ENCODE measurements at regions not wholly inside any gene's neighbourhood (a gene's known extent, or its start where the extent isn't known, plus 50 kb on each side); places are given as distances from the start of the nearest gene placed in this dataset.

- DNase-seq = no peak
Observed at GRCh38 chr20:6657904-6658303, 109.6 kb upstream of the BMP2 start.

DNA sequence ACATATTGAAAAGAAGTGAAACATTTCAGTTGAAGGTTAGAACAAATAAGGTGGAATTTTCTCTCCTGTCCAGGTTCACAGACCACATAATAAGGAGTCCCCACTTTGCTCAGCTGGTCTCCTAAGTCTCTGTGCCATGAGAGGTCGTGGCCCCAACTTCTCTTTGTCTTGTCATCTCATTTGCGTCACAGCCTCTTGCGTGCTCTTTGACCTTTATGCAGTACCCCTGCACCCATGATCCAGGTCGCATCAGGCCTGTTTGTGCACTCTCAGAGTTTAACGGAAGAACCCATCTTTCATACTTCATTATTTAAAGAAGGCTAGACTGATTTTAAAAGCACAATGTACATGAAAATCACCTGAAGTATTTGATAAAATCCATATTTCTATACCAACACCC lies 110.4 kb upstream of the BMP2 start:
- no peak for DNase-seq

DNA sequence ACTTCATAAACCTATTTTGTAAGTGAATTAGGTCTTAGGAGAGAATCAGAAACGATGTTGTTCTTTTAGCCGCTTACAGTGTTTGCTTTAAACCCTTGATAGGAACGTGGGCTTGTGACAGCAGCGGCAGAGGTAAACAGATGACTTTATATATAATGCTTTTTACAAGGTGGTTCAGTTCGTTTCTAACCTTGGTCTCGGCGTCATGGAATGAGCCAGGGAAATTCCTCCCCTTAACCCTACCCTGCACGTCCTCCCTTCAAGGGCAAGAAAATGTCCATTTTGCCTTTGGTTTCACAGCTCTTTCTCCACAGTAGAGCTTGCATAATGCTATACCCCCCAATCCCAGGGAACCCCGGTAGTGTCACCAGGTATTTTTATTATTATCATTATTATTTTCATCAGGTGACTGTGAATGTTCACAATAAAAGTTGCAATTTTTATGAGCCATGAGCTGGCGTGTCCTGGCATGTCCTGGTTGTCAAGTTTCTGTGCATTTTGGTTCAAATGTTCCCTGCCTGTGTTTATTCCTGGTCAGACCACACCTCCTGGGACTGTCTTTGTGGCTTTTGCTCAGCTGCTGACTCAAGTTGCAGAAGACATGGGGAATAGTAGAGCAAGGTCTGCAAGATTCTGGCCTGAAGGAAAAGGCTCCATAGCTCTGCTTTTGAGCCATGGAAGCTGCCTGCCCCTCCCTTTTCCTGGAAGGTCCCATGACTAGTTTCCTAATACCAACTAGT lies 112.8 kb upstream of the BMP2 start:
- DNase-seq = no peak

DNA sequence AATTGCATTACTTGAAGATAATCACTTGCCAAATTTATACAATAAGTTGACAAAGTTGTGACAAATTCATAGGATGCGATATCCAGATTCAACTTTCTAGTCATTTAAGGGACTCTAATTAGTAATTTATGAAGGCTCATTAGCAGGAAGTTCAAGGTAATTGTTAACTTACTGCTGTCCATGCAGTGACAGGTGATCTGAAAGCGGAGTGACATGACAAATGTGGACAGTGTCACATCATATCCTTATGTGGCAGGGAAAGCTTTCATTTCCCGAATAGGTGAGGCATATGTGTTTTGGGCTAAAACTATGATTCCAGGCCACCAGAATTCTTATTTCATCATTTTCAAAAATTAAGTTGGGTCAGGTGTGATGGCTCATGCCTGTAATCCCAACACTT lies 115.9 kb upstream of the BMP2 start:
- no peak for DNase-seq

DNA sequence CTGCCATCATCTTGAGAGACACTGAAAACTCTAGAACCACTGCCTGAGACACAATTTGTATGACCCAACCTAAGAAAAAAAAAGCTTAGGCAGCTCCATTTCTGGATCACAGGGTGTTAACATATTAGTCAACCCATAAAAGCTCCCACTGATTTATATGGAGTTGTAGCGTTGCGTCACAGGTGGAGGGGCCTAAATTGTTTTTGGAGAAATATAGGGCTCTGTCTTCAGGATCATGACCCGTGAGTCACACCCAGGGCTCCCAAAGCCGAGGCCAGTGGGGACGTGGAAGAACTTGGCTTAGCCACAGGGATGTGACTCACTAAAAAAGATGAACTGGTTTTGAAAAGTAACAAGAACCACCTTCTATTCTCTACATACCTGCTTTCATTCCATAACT lies 116.5 kb upstream of the BMP2 start:
- no peak for DNase-seq

DNA sequence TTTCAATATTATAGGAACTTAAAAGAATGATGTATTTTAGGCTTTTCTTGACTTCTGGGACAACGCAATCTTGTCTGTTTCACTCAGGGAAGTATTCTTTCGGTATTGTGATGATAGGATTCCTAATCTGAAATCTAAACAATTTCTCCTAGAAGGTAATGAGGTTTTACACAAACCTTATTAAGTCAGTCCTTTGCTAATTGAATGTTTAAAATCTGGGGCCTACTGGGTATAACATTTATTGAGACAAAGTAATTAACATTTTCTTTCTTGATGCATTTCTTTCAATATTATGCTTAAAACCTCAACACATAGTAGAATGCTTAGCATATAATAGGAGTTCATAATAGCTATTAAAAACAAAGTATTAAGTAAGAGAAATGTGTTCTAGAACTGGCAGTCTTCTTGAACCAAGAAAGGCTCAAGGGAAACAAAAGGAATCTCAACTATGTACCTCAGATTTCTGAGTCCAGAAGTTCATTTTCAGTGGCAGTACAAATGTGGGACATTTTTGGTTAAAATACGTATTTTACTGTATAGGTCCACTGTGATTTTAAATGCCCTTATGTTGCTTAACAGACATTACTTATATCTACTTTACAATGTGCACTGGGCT lies 121.4 kb upstream of the BMP2 start:
- no peak for DNase-seq

- DNase-seq = no peak
Observed at GRCh38 chr20:6644813-6645628, 122.5 kb upstream of the BMP2 start.

GRCh38 chr20:6641012-6641411 lies 126.5 kb upstream of the BMP2 start:
- no peak for DNase-seq

DNA sequence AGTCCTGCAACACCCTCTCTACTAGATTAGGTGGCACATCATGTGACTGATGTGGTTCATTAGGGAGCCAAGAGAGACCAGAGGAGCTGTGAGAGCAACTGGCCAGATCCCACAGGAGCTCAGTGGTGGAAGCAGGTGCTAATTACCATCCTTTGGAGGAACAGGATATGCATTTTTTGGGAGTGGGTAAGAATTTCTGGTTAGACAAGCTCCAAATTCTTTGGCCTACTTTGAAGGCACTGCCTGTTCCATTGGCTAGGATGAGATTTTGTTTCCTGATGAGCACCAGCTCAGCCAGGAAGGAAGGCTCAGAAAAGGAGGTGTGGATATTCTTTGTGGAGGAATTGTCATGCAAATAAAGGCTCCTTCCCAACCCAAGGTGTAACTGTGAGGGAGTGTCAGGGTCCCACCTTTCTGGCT lies 130.3 kb upstream of the BMP2 start:
- no peak for DNase-seq

- DNase-seq = peak; percentile 20 to 72 (median 29)
Observed at GRCh38 chr20:6636209-6637159, 131.0 kb upstream of the BMP2 start.

GRCh38 chr20:6635034-6635736 lies 132.3 kb upstream of the BMP2 start:
- no peak for DNase-seq

DNA sequence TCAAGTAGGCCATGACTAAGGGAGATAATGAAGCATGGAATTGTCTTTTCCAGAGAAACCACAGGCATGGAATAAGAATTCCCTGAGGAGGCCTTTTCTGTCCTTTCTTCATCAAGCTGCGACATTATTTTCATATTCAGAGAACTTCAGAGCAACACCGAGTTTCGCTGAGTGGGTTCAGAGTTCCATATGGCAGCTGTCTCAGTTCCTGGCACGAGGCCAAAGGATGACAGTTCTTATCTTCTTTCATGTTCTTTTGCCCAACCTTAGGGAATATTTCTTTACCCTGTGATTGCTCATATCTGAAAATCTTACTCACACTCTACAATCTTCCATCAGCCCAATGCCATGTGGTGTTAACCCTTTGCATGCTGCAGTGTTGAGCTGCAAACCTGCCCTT lies 135.3 kb upstream of the BMP2 start:
- peak in 2 of 3 experiments; percentile 33 to 72 for DNase-seq

DNA sequence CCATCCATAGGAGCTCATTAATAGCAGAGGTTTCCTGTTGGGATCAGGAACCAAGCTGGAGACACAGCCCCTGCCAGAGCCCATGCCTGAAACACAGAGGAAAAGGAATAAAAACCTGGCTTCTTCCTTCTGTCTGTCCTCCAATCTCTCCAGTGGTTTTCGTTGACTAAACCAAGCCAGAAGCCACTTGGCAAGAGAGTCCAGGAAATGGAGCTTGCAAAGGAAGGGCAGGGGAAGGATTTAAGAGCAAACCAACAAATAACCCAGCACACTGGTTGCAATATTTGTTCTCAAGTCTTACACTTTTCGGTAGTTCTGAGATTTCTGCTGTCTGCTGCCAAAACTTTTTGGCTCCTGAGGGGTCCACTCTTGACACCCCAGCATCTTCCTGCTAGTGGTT lies 137.0 kb upstream of the BMP2 start:
- no peak for DNase-seq

- DNase-seq = no peak
Observed at GRCh38 chr20:6629564-6629963, 137.9 kb upstream of the BMP2 start.

DNA sequence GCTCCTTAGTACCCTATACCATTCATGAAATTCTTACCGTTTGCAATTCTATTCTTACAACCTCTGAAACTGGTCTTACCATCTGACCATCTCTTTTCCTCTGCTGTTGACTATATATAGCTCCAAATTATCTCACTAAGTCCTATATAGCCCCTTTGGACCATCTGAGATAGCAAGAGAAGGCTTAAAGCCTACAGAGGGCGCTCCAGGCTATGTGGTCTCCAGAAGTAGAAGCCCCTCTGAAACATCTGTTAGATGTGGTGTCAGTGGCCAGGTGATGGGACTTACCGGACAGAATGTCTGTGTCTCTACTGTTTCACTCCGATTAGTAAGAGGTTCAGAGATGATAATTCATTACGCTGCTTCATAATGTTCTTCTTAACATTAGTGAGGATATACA lies 140.7 kb upstream of the BMP2 start:
- DNase-seq = no peak

DNA sequence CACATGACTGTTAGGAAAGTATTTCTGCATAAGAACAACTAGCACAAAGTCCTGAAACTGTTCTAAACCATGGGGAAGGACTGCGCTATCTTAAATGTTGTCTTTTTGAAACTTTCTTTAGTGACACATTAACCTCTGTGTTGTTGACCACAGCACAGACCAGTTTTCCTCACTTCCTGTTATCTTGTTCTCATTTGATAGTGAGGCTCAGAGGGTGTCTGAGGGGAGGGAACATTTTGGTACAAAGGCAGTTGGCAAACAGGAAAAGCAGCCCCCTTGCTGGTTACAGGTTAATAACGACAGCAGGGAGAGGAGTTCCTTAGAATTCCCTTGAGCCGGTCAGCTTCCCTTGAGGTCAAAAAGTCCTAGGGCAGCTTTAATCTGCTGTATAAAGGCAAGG lies 143.5 kb upstream of the BMP2 start:
- DNase-seq = peak in 1 of 3 experiments; percentile 11

GRCh38 chr20:6622041-6622440 lies 145.4 kb upstream of the BMP2 start:
- DNase-seq = no peak

DNA sequence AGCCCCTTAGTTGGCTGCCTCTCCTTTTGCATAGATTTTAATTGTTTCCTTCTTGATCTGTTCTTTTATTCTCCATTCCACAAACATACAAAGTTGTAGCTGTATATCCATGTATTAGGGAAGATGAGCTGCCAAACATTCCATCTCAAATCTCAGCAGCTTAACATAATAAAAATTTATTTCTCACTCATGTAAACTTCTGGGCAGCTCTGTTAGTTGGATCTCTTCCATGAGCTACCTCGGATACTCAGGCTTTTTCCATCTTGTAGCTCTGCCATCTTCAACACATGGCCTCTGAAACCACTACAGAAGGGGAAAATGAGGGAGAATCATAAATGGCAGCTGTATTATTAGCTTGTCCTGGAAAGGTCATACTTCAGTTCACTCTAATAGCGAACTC lies 149.4 kb upstream of the BMP2 start:
- DNase-seq = no peak

DNA sequence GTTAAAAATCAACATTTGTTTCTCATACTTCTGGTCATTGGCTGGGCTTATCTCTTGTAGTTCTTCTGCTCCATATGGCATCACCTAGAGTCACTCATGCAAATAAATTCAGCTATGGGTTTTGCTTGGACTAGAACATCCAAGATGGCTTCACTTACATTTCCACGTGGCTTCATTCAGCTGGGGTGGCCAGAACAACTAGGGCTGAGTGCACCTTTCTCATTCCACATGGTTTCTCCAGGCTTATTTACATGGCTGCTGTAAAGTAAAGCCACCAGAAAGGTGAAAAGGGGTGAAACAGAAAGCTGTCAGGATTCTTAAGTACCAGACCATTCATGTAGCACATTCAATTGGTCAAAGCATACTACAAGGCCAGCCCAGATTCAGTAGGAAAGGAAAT lies 151.1 kb upstream of the BMP2 start:
- DNase-seq = no peak

DNA sequence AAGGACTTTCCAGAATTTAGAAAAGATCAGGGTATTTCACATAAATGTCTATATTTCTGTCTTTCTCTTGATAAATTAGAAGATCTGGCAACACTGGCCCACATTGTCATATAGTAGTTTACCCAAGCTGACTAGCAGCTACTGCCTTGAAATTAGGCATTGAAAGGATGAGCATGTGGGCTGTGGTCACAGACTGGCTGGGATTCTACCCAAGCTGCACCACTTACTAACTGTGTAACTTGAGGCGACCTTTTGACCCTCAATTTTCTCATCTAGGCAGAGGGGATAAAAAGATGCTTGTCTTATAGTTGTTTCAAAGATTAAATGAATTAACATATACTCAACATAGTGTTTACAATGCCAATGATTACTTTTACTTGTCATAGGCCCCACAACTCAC lies 152.7 kb upstream of the BMP2 start:
- DNase-seq = no peak

GRCh38 chr20:6613280-6613861 lies 154.1 kb upstream of the BMP2 start:
- DNase-seq = no peak

- no peak for DNase-seq
Observed at GRCh38 chr20:6612606-6612923, 154.9 kb upstream of the BMP2 start.
